ENCODE measurements at regions not wholly inside any gene's neighbourhood (a gene's known extent, or its start where the extent isn't known, plus 50 kb on each side); places are given as distances from the start of the nearest gene placed in this dataset.

DNA sequence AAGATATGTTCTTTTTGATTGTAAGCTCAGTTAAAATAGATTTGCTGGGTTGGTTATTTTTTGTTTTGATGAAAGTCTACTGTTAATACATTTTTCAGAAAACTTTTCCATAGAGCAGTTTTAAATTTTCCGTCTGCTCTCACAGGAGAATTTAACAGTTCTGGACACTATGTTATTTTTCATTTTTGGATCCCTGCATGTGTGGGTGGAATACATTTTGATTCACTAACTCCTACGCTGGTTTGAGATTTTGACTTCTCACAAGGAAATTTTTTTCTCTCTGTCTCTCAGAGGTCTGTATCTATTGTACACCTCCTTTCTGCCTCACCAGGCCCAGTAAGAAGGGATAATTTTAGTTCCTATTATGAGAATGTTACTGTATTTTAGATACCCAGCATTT, 502.4 kb downstream of the CDH10 start:
- WGBS, 2 donors = 68 to 80% methylated on average over 2 of the region's 2 CpGs
- no peaks in the 10 kb centered on the region for H3K4me1 ChIP-seq
- no peak overlapping the region for H3K27ac ChIP-seq
- no peak overlapping the region for H3K4me3 ChIP-seq (replicated peaks in 1 of 3)
- H3K36me3 ChIP-seq = no peaks in the 10 kb centered on the region
- H3K27me3 ChIP-seq = no peaks in the 10 kb centered on the region
- no peaks in the 10 kb centered on the region for H3K9me3 ChIP-seq
- no peak for DNase-seq
- TF ChIP-seq POLR2A (IDR thresholded peaks at IDR 0.05) = no peak
- TF ChIP-seq, protein P1, sequence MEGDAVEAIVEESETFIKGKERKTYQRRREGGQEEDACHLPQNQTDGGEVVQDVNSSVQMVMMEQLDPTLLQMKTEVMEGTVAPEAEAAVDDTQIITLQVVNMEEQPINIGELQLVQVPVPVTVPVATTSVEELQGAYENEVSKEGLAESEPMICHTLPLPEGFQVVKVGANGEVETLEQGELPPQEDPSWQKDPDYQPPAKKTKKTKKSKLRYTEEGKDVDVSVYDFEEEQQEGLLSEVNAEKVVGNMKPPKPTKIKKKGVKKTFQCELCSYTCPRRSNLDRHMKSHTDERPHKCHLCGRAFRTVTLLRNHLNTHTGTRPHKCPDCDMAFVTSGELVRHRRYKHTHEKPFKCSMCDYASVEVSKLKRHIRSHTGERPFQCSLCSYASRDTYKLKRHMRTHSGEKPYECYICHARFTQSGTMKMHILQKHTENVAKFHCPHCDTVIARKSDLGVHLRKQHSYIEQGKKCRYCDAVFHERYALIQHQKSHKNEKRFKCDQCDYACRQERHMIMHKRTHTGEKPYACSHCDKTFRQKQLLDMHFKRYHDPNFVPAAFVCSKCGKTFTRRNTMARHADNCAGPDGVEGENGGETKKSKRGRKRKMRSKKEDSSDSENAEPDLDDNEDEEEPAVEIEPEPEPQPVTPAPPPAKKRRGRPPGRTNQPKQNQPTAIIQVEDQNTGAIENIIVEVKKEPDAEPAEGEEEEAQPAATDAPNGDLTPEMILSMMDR (IDR thresholded peaks at IDR 0.05) = no peak
- intact Hi-C loops (cut with DNase I) = no loop called here

DNA sequence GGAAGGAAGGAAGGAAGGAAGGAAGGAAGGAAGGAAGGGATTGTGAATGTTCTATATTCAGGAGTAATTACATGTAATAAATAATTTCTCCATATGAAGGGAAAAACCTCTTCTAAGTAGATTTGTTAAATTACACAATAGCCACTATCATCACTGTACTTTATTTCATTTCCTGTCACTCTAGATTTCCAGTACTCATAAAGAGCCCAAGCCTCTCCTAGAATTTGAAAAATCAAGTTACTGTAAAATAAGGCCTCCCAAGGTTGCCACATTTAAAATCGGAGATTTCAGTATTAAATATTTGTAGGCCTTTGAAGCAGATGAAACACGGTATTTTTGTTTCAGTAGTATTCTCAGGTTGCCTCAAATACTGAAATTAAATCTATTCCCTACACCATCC, 499.0 kb downstream of the CDH10 start:
- no peak overlapping the region for H3K27ac ChIP-seq
- TF ChIP-seq, protein P1 (IDR thresholded peaks at IDR 0.05) = no peak
- TF ChIP-seq POLR2A (IDR thresholded peaks at IDR 0.05) = no peak
- WGBS, 2 donors = 92 to 94% methylated on average over 2 of the region's 2 CpGs
- intact Hi-C loops (cut with DNase I) = no loop called here
- no peaks in the 10 kb centered on the region for H3K36me3 ChIP-seq
- H3K4me3 ChIP-seq (replicated peaks in 1 of 3) = no peak overlapping the region
- no peaks in the 10 kb centered on the region for H3K27me3 ChIP-seq
- no peaks in the 10 kb centered on the region for H3K4me1 ChIP-seq
- H3K9me3 ChIP-seq = no peaks in the 10 kb centered on the region
- DNase-seq = no peak

DNA sequence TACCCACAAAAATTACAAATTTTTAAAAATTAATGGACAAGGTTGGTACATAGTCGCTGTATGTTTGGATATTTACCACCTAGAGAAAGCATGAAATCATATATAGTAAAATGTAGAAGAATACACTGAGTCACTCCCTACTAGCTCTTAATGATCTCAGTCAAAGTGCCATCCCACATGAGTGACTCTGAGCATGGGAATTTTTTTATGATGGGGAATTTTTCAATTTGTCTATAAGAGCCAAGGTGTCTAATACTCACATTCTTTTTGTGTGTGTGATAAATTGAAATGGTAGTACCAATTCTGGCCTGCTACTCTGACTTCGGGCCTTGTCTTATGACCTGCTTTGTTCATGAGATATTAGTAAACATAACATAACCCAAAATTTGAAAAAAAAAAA, 483.2 kb downstream of the CDH10 start:
- Histone ChIP-seq H3K4me3 (replicated peaks in 1 of 3) (no peak overlapping the region), H3K27ac (no peak overlapping the region), H3K36me3 (no peaks in the 10 kb centered on the region), H3K27me3 (no peaks in the 10 kb centered on the region), H3K9me3 (no peaks in the 10 kb centered on the region), H3K4me1 (no peaks in the 10 kb centered on the region)
- WGBS, 2 donors = 80 to 85% methylated on average over 2 of the region's 2 CpGs
- intact Hi-C loops (cut with DNase I) = no loop called here
- TF ChIP-seq POLR2A (IDR thresholded peaks at IDR 0.05) = no peak
- DNase-seq = no peak

DNA sequence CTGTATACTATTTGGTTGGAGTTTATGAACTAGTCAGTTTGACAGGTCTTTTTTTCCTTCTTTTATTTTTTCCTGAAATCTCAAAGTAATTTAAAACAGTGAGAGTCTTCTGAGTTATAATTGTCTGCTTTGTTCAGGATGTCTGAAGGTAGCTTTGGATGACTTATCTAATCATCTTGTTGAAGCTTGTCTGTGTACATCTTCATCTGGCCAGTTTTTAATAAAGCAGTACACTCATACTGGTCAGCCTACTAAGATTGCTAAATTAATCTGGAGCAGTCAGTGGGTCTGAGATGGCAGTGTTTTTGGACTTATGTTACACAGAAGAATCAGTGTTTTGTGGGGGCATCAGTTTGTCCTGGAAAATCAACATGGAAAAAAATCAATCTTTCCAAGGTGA, 482.4 kb downstream of the CDH10 start:
- H3K36me3 ChIP-seq = no peaks in the 10 kb centered on the region
- intact Hi-C loops (cut with DNase I) = no loop called here
- no peak overlapping the region for H3K27ac ChIP-seq
- TF ChIP-seq, protein P1 (IDR thresholded peaks at IDR 0.05) = no peak
- no peak for TF ChIP-seq POLR2A (IDR thresholded peaks at IDR 0.05)
- H3K4me3 ChIP-seq (replicated peaks in 1 of 3) = no peak overlapping the region
- H3K27me3 ChIP-seq = no peaks in the 10 kb centered on the region
- no peaks in the 10 kb centered on the region for H3K4me1 ChIP-seq
- DNase-seq = no peak
- H3K9me3 ChIP-seq = no peaks in the 10 kb centered on the region

DNA sequence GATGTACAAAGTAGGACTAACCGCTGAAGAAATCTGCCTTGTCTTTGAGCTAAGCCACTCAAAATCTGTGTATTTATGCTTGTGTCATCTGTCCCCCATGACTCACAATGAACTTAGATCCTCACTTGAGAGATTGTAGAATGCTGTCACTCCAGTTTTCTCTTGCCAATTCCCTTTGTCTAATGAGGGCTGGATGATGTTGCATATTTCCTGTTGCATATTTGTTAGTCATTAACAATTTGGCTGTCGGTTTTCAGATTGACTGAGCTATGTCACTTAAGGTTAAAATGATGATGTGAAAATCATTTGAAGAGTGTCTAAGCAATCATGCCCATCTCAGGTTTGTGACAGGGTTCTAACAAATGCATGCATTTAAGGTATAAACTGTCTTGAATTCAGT, 481.7 kb downstream of the CDH10 start:
- intact Hi-C loops (cut with DNase I) = no loop called here
- Histone ChIP-seq H3K36me3 (no peaks in the 10 kb centered on the region), H3K27me3 (no peaks in the 10 kb centered on the region), H3K4me3 (replicated peaks in 1 of 3) (no peak overlapping the region), H3K9me3 (no peaks in the 10 kb centered on the region), H3K4me1 (no peaks in the 10 kb centered on the region), H3K27ac (no peak overlapping the region)
- DNase-seq = no peak
- WGBS, 2 donors = 82 to 83% methylated on average over 2 of the region's 2 CpGs
- TF ChIP-seq, protein P1 (IDR thresholded peaks at IDR 0.05) = no peak
- no peak for TF ChIP-seq POLR2A (IDR thresholded peaks at IDR 0.05)

DNA sequence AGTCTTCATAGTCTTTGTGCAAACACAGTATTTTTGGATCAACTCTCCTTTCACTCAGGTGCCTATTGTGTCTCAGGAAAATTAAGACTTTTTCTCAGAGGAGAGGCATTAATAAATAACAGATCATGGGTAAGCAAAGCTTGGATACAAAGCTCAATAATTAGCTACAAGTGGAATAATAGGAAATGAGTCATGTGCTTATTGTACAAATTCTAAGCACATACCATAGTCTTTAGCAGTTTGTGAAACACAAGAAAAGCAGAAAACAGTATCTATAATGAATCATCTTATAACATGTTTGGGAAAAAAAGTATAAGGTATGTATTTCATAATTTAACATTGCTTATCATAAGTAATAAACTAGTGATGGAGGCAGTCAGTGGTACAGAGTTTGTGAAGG, 477.0 kb downstream of the CDH10 start:
- TF ChIP-seq, protein P1 (IDR thresholded peaks at IDR 0.05) = no peak
- no peak for TF ChIP-seq POLR2A (IDR thresholded peaks at IDR 0.05)
- intact Hi-C loops (cut with DNase I) = no loop called here
- Histone ChIP-seq H3K36me3 (no peaks in the 10 kb centered on the region), H3K4me3 (replicated peaks in 1 of 3) (no peak overlapping the region), H3K9me3 (no peaks in the 10 kb centered on the region), H3K4me1 (no peaks in the 10 kb centered on the region), H3K27ac (no peak overlapping the region), H3K27me3 (no peaks in the 10 kb centered on the region)
- DNase-seq = no peak
